Activated CD4-positive, alpha-beta memory T cell treated with anti-CD3 and anti-CD28 coated beads, Interleukin-2, amount 10 ng/mL, durations not matched to agents 7 days and 5 days (primary cell): ENCODE measurements at regions not wholly inside any gene's neighbourhood (a gene's known extent, or its start where the extent isn't known, plus 50 kb on each side); places are given as distances from the start of the nearest gene placed in this dataset.
"Not testable (repeated sequence)": the region's sequence is repeated elsewhere in the genome, so short reads cannot be mapped to it uniquely, and the experiment has no call there.

Experiments
- CTCF ChIA-PET: fragments of 350-600 bp; sonication (Branson Sonifier 250); formaldehyde crosslinking; loops from one replicate; lab custom pipeline; 2021; ENCODE audit warnings: antibody characterized with exemption, inconsistent platforms; lab: Charles Lee
- POLR2A ChIA-PET: fragments of 350-600 bp; sonication (Branson Sonifier 250); formaldehyde crosslinking; loops from one replicate; lab custom pipeline; 2021; ENCODE audit warnings: antibody characterized with exemption; lab: Charles Lee
- DNase-seq: peaks from one replicate; pipeline ENCODE4 v3.0.0-alpha.2; 2020
- H3K27ac Mint-ChIP-seq: one replicate; pipeline ENCODE4 v1.8.0; 2021; ENCODE audit warnings: mild to moderate bottlenecking, mixed read lengths
- H3K27me3 Mint-ChIP-seq: one replicate; pipeline ENCODE4 v1.8.0; 2021; ENCODE audit warnings: mixed read lengths
- H3K36me3 Mint-ChIP-seq: one replicate; pipeline ENCODE4 v1.8.0; 2021; ENCODE audit warnings: low read depth, mixed read lengths
- H3K4me1 Mint-ChIP-seq: one replicate; pipeline ENCODE4 v1.8.0; 2021; ENCODE audit warnings: mixed read lengths
- H3K4me3 Mint-ChIP-seq: one replicate; pipeline ENCODE4 v1.8.0; 2021; ENCODE audit warnings: mild to moderate bottlenecking, mixed read lengths
- H3K9me3 Mint-ChIP-seq: one replicate; pipeline ENCODE4 v1.8.0; 2021; ENCODE audit warnings: mixed read lengths

DNA sequence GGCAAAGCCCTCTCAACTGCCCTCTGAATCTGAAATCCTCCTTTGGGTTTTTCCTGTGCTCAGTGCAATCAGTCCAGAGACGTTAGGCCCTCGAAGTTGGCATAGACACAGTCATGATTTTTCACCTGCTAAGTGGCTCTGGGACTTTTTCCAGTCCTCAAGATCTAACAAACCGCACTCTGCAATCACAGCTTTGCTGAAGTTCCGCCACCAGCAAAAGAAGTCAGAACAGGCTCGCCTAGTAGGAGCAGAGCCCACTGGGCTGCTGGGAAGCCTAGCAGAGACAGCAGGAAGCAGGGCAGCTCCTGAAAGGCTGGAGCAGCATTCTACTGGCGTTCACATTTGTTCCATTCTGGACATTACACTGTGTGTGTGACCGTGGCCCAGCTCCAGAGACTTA lies 222.8 kb upstream of the KIF2A start:
- Mint-ChIP-seq H3K4me1 (no peaks in the 10 kb centered on the region), H3K27me3 (no peaks in the 10 kb centered on the region), H3K36me3 (no peaks in the 10 kb centered on the region), H3K27ac (no peak overlapping the region), H3K9me3 (no peaks in the 10 kb centered on the region), H3K4me3 (no peak overlapping the region)
- ChIA-PET POLR2A (no interaction called here), CTCF (no interaction called here)
- no peak for DNase-seq

DNA sequence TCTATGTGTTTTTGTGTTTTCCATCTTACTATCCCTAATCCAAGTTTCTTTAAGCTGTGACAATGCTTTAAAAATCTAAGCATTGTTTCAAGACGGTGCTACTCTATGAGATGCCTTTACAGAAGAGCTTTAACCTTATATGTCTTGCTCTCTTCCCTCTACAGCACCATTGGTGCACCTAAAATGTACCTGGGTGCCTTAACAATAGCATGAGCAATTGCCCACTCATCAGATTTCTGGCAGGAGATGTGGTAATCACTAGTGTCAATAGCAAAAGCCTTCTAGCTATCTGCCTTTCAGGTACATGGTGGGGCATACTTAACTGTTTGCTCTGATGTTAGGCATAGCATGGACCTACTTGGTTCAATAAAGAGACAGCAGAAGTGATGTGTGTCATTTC lies 222.3 kb upstream of the KIF2A start:
- ChIA-PET CTCF (no interaction called here), POLR2A (no interaction called here)
- H3K9me3 Mint-ChIP-seq = no peaks in the 10 kb centered on the region
- H3K36me3 Mint-ChIP-seq = no peaks in the 10 kb centered on the region
- no peak overlapping the region for H3K4me3 Mint-ChIP-seq
- H3K4me1 Mint-ChIP-seq = no peaks in the 10 kb centered on the region
- no peak for DNase-seq
- no peaks in the 10 kb centered on the region for H3K27me3 Mint-ChIP-seq
- H3K27ac Mint-ChIP-seq = no peak overlapping the region

DNA sequence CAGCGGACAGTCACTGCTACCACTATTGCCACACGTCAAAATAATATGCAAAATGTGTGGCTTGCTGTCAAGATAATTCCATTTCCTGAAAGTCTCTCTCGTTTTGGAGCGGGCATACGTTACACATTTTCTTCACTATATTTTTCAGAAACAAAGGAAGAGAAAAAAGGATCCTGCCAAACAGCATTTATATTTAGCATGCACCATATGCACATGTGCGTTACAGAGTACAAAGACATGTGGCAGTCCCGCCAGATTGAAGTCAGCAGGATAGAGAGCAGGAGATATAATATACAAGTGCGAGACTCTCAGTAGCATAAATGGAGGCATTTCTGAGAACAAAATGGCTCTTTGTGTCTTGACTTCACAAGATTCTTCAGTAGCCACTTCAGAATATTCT lies 221.6 kb upstream of the KIF2A start:
- no peak for DNase-seq
- ChIA-PET CTCF (no interaction called here), POLR2A (no interaction called here)
- no peaks in the 10 kb centered on the region for H3K4me1 Mint-ChIP-seq
- H3K27me3 Mint-ChIP-seq = no peaks in the 10 kb centered on the region
- no peaks in the 10 kb centered on the region for H3K9me3 Mint-ChIP-seq
- H3K36me3 Mint-ChIP-seq = no peaks in the 10 kb centered on the region
- H3K27ac Mint-ChIP-seq = no peak overlapping the region
- no peak overlapping the region for H3K4me3 Mint-ChIP-seq

DNA sequence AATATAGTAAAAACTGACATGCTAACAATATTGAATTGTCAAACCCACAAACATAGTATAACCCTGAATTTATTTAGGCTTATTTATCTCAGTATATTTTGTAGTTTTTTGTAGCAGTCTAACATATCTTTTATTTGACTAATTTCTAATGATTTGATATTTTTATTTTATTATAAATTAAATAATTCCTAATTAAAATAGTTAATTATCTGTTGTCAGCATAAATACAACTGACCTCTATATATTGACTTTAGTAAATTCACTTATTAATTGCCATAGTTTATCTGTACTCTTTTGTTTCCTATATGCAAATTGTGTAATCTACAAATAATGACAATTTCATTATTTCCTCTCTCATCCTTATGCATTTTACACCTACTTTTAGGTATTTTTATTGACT lies 215.1 kb upstream of the KIF2A start:
- POLR2A ChIA-PET = no interaction called here
- CTCF ChIA-PET = no interaction called here
- no peak overlapping the region for H3K4me3 Mint-ChIP-seq
- no peaks in the 10 kb centered on the region for H3K27me3 Mint-ChIP-seq
- DNase-seq = no peak
- no peaks in the 10 kb centered on the region for H3K4me1 Mint-ChIP-seq
- no peak overlapping the region for H3K27ac Mint-ChIP-seq
- H3K9me3 Mint-ChIP-seq = no peaks in the 10 kb centered on the region
- H3K36me3 Mint-ChIP-seq = no peaks in the 10 kb centered on the region

DNA sequence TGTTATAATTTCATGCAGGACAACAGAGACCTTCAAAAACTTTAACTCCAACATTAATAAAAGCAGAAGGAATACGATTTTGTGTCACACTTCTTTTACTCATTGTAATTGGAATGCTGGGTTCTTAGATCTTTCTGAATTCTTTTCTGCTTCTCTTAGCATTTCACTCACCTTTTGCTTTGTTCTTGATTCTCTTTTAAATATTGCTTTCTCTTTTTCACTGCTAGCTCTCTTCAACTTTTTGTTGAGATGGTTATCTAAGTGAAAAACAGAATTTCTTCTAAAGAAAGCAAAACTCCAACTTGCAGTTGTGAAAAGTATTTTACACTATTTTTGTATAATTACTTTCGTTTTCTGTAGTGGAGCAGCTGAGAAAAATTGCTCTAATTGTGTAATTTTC lies 212.6 kb upstream of the KIF2A start:
- Mint-ChIP-seq H3K27ac (no peak overlapping the region), H3K27me3 (no peaks in the 10 kb centered on the region), H3K4me1 (no peaks in the 10 kb centered on the region), H3K9me3 (no peaks in the 10 kb centered on the region), H3K4me3 (no peak overlapping the region), H3K36me3 (no peaks in the 10 kb centered on the region)
- DNase-seq = no peak
- POLR2A ChIA-PET = no interaction called here
- CTCF ChIA-PET = no interaction called here

DNA sequence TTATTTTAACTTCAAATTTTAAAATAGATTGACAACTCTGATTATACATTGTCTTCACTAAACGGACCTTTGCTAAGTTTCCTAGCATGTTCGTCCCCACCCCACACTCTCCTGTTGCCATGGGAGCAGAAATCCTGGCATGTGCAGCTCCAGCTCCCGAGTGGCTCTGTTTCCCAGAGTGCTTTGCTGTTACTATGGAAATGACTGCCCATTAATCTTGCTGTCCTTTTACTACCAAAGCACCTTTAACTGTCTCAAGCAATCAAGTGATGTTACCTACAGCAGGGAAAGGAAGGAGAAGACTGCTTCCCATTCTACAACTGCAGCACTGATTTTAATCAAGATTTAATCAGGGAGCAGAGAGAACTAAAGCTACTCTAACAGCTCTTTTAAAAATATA lies 212.0 kb upstream of the KIF2A start:
- Mint-ChIP-seq H3K36me3 (no peaks in the 10 kb centered on the region), H3K9me3 (no peaks in the 10 kb centered on the region), H3K4me3 (no peak overlapping the region), H3K27me3 (no peaks in the 10 kb centered on the region), H3K4me1 (no peaks in the 10 kb centered on the region), H3K27ac (no peak overlapping the region)
- CTCF ChIA-PET = no interaction called here
- POLR2A ChIA-PET = no interaction called here
- no peak for DNase-seq

DNA sequence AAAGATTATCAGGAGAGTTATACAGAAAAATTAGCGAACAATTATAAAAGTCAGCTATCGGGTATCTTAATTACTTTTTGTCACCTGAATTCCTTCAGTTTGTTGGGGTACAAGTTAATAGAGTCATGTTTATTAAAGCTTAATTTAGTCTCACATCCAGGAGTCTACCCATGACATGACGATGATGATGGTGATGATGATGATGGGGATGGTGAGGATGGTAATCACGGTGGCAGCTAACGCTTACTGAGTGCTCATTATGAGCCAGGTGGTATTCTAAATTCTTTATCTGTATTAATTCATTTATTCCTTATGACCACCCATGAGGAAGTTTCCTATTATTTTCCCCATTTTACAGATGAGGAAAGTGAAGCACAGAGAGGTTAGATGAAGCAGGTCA lies 208.6 kb upstream of the KIF2A start:
- Mint-ChIP-seq H3K4me3 (no peak overlapping the region), H3K27ac (no peak overlapping the region), H3K4me1 (no peaks in the 10 kb centered on the region), H3K36me3 (no peaks in the 10 kb centered on the region), H3K27me3 (peaks cover 3% of the 10 kb centered on the region), H3K9me3 (no peaks in the 10 kb centered on the region)
- ChIA-PET POLR2A (no interaction called here), CTCF (no interaction called here)
- DNase-seq = no peak

DNA sequence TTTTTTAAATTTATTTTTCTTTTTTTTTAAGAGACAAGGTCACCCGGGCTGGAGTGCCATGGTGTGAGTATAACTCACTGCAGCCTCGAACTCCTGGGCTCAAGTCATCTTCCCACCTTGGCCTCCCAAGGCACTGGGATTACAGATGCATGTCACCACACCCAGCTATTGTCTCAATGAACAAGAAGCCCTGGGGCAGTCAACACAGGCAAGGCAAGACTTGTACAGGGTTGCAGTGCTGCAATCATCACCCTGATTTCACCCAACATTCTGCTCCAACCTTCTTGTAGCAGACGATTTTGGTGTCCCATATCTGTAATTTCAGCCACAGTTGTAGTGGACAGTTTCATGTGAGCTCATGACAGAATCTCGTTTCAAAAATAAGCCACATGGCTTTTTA lies 205.8 kb upstream of the KIF2A start:
- CTCF ChIA-PET = no interaction called here
- no peak overlapping the region for H3K4me3 Mint-ChIP-seq
- peaks cover 2% of the 10 kb centered on the region for H3K9me3 Mint-ChIP-seq
- H3K27ac Mint-ChIP-seq = no peak overlapping the region
- no peaks in the 10 kb centered on the region for H3K36me3 Mint-ChIP-seq
- POLR2A ChIA-PET = no interaction called here
- no peak for DNase-seq
- H3K27me3 Mint-ChIP-seq = peaks cover 3% of the 10 kb centered on the region
- no peaks in the 10 kb centered on the region for H3K4me1 Mint-ChIP-seq

DNA sequence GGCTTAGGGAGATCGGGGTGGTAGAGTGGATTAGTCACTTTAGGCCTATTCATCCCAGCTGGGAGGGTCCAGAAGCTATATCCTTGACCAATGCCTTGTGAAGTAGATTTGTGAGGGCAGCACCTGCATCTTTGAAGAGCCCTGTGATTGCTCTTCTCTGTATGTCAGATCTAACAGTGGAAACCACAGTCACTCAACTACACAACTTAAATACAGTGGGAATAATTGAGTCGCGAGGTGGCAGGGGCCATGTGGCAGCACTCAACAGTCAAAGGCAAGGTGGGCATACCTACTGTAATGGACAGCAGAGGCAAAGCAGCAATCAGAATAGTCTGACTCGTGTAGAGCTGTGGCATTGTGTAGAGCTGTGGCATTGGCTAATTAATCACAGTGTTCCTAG lies 202.1 kb upstream of the KIF2A start:
- POLR2A ChIA-PET, H3K27me3 Mint-ChIP-seq: not testable (repeated sequence)

DNA sequence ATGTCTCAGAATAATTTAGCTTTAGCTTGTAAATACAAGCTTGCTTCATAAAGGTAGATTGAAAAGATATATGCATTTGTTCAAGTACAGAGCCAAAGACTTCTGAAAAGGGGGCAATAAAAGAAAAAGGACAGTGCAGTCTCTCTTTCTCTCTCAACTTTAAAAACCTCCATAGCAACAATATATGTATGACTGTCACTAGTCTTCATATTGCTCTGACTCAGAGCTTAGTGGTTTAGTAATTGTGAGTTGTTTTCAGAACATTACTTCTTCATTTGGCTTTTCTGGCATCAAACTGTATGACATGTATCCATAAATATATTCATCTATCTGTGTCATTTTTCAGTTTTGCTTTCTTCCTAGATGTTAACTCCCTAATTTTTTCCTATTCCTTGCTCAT lies 194.6 kb upstream of the KIF2A start:
- ChIA-PET POLR2A (no interaction called here), CTCF (interaction anchor here (0.6 kb wide), 1 partner anchor 316 kb away, joined by 4 read pairs; no protein-coding TSS in a partner anchor)
- H3K4me3 Mint-ChIP-seq = no peak overlapping the region
- no peaks in the 10 kb centered on the region for H3K4me1 Mint-ChIP-seq
- H3K27me3 Mint-ChIP-seq = peaks cover 14% of the 10 kb centered on the region
- H3K9me3 Mint-ChIP-seq = no peaks in the 10 kb centered on the region
- H3K36me3 Mint-ChIP-seq = no peaks in the 10 kb centered on the region
- DNase-seq = no peak
- no peak overlapping the region for H3K27ac Mint-ChIP-seq

More for the DNA sequence above, 202.1 kb upstream of the KIF2A start:
- H3K36me3 Mint-ChIP-seq, H3K4me1 Mint-ChIP-seq, CTCF ChIA-PET, H3K27ac Mint-ChIP-seq, H3K9me3 Mint-ChIP-seq, H3K4me3 Mint-ChIP-seq, DNase-seq: not testable (repeated sequence)

DNA sequence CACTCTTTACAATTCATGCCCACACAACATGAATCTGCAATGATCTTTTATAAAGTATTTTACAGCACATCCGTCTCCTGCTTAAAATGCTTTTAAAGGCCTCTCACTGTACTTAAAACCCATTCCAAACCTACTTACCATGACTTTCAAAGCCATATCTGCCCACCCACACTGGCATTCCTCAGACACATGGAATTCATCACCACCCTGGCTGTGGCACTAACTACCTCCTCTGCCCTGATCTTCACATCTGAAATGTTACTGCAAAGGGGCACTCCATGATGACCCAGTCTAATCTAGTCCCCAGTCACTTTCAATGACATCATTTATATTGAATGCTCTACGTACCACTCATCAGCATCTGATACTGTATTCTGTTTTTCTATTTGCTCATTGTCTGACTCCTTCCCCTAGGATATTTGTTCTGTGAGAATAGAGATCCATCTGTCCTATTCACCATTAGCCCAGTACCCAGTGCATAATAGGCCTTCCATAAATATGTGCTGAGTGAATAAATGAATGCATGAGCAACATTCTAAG lies 193.2 kb upstream of the KIF2A start:
- Mint-ChIP-seq H3K9me3 (no peaks in the 10 kb centered on the region), H3K4me3 (no peak overlapping the region), H3K36me3 (no peaks in the 10 kb centered on the region), H3K4me1 (no peaks in the 10 kb centered on the region), H3K27me3 (peaks cover 20% of the 10 kb centered on the region), H3K27ac (no peak overlapping the region)
- POLR2A ChIA-PET = no interaction called here
- CTCF ChIA-PET = no interaction called here
- no peak for DNase-seq

DNA sequence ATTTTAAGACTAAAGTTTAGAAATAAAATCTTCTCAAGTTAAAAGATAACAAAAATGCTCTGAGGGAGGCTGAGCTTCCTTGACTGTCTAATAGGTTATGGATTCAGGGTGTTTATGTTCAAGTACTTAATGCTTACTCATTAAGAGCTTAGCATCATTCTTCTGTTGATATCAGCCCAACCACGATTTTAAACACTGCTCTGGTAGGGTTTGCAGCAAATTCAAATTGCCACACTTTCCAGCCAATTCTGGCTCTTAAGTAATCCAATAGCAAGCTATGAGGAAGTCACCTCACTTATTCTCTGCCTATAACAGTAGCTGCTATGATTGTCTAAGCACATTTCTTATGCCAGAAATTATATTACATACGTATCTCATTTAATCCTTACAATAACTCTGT lies 191.0 kb upstream of the KIF2A start:
- DNase-seq = no peak
- no peaks in the 10 kb centered on the region for H3K9me3 Mint-ChIP-seq
- H3K4me3 Mint-ChIP-seq = no peak overlapping the region
- H3K27me3 Mint-ChIP-seq = peaks cover 28% of the 10 kb centered on the region
- ChIA-PET POLR2A (no interaction called here), CTCF (no interaction called here)
- no peak overlapping the region for H3K27ac Mint-ChIP-seq
- H3K4me1 Mint-ChIP-seq = no peaks in the 10 kb centered on the region
- H3K36me3 Mint-ChIP-seq = no peaks in the 10 kb centered on the region

DNA sequence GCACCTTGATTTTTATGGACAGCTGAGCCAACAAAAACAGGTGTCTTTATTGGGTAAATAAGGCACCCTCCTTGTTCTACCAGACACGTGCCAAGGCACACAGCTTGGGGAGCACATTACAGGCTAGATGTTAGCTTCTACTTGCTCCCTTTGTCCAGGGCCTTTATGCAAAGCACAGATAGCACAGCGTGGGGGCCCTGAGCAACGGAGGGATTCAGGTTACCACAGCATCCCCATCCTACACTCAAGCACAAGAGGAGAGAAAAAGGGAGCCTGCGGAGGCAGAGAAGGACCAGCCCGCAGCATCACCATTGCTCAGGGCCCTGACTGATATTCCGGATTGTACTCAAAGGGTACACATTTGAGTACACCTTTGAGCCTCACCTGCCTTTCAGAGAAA lies 181.7 kb upstream of the KIF2A start:
- Mint-ChIP-seq H3K4me1 (no peaks in the 10 kb centered on the region), H3K27ac (no peak overlapping the region), H3K27me3 (no peaks in the 10 kb centered on the region), H3K9me3 (no peaks in the 10 kb centered on the region), H3K36me3 (no peaks in the 10 kb centered on the region), H3K4me3 (no peak overlapping the region)
- ChIA-PET CTCF (no interaction called here), POLR2A (no interaction called here)
- no peak for DNase-seq

DNA sequence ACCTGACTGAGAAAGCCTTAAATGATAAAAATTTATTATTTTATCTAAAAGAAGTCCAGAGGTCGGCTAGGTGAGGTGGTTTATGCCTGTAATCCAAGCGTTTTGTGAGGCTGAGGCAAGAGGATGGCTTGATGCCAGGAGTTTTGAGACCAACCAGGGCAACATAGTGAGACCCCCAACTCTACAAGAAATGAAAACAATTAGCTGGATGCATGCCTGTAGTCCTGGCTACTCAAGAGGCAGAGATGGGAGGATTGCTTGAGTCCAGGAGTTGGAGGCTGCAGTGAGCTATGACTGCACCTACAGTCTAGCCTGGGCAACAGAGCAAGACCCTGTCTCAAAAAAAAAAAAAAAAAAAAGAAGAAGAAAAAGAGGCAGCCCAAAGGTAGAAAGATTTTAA lies 179.9 kb upstream of the KIF2A start:
- Mint-ChIP-seq H3K27ac (no peak overlapping the region), H3K36me3 (no peaks in the 10 kb centered on the region), H3K9me3 (no peaks in the 10 kb centered on the region), H3K27me3 (peaks cover 1% of the 10 kb centered on the region), H3K4me1 (no peaks in the 10 kb centered on the region), H3K4me3 (no peak overlapping the region)
- DNase-seq = no peak
- ChIA-PET POLR2A (no interaction called here), CTCF (no interaction called here)
